Smooth muscle cell (in vitro differentiated cells): ENCODE measurements at regions not wholly inside any gene's neighbourhood (a gene's known extent, or its start where the extent isn't known, plus 50 kb on each side); places are given as distances from the start of the nearest gene placed in this dataset.

Source experiments
- DNase-seq: peaks from one replicate; lab custom pipeline; 2025; ENCODE audit not compliant: unreplicated experiment; lab: John Stamatoyannopoulos, UW
- H2AFZ ChIP-seq: fragments of 200-600 bp; sonication (generic); 2 replicates; pipeline ENCODE4 v1.6.0; 2016; ENCODE audit warnings: antibody characterized with exemption, low read depth, mild to moderate bottlenecking
- H3F3A ChIP-seq: fragments of 200-600 bp; sonication (generic); 2 replicates; pipeline ENCODE4 v1.6.0; 2017; ENCODE audit warnings: antibody characterized with exemption, low read depth
- H3K27ac ChIP-seq: fragments of 200-600 bp; sonication (generic); 2 replicates; pipeline ENCODE4 v1.5.1; 2016; ENCODE audit warnings: low read depth, mild to moderate bottlenecking
- H3K27me3 ChIP-seq: fragments of 200-600 bp; sonication (generic); 2 replicates; pipeline ENCODE4 v1.6.1; 2016; ENCODE audit warnings: low read depth, mild to moderate bottlenecking
- H3K36me3 ChIP-seq: fragments of 200-600 bp; sonication (generic); 2 replicates; pipeline ENCODE4 v1.5.1; 2016; ENCODE audit warnings: low read depth
- H3K4me1 ChIP-seq: fragments of 200-600 bp; sonication (generic); 2 replicates; pipeline ENCODE4 v1.5.1; 2016; ENCODE audit warnings: low read depth
- H3K4me2 ChIP-seq: fragments of 200-600 bp; sonication (generic); 2 replicates; pipeline ENCODE4 v1.6.0; 2016; ENCODE audit warnings: mild to moderate bottlenecking
- H3K4me3 ChIP-seq: fragments of 200-600 bp; sonication (generic); 2 replicates; pipeline ENCODE4 v1.5.1; 2016; ENCODE audit warnings: mild to moderate bottlenecking
- H3K79me2 ChIP-seq: fragments of 200-600 bp; sonication (generic); 2 replicates; pipeline ENCODE4 v1.6.0; 2016; ENCODE audit warnings: low read depth, mild to moderate bottlenecking
- H3K9ac ChIP-seq: fragments of 200-600 bp; sonication (generic); 2 replicates; pipeline ENCODE4 v1.6.0; 2016; ENCODE audit warnings: low read depth
- H3K9me3 ChIP-seq: fragments of 200-600 bp; sonication (generic); replicated peaks from 2 replicates; pipeline ENCODE4 v1.5.1; 2016; ENCODE audit warnings: low read depth
- H4K20me1 ChIP-seq: fragments of 200-600 bp; sonication (generic); 2 replicates; pipeline ENCODE4 v1.6.0; 2016; ENCODE audit warnings: low read depth
- WGBS: methylation state at CpG from one replicate; pipeline ENCODE4 v1.1.7; 2016; ENCODE audit warnings: low lambda C conversion rate; 5-methylcytosine and 5-hydroxymethylcytosine counted together
- TF ChIP-seq, protein P1 (sequence below): fragments of 200-600 bp; sonication (generic); IDR thresholded peaks from 2 replicates; pipeline ENCODE4 v1.5.1; 2017; ENCODE audit warnings: borderline replicate concordance, mild to moderate bottlenecking, antibody characterized with exemption; ENCODE audit not compliant: insufficient read depth, poor library complexity, severe bottlenecking

- Histone ChIP-seq H3K4me3 (no peak overlapping the region), H3K9me3 (no peaks in the 10 kb centered on the region), H3K79me2 (no peaks in the 10 kb centered on the region), H3K9ac (no peak overlapping the region), H4K20me1 (no peaks in the 10 kb centered on the region), H3K27ac (no peak overlapping the region), H3K4me2 (no peak overlapping the region), H2AFZ (no peak overlapping the region), H3K4me1 (peaks cover 16% of the 10 kb centered on the region), H3K36me3 (no peaks in the 10 kb centered on the region), H3F3A (no peaks in the 10 kb centered on the region), H3K27me3 (no peaks in the 10 kb centered on the region)
- TF ChIP-seq, protein P1, sequence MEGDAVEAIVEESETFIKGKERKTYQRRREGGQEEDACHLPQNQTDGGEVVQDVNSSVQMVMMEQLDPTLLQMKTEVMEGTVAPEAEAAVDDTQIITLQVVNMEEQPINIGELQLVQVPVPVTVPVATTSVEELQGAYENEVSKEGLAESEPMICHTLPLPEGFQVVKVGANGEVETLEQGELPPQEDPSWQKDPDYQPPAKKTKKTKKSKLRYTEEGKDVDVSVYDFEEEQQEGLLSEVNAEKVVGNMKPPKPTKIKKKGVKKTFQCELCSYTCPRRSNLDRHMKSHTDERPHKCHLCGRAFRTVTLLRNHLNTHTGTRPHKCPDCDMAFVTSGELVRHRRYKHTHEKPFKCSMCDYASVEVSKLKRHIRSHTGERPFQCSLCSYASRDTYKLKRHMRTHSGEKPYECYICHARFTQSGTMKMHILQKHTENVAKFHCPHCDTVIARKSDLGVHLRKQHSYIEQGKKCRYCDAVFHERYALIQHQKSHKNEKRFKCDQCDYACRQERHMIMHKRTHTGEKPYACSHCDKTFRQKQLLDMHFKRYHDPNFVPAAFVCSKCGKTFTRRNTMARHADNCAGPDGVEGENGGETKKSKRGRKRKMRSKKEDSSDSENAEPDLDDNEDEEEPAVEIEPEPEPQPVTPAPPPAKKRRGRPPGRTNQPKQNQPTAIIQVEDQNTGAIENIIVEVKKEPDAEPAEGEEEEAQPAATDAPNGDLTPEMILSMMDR = no peak
- 84% methylated on average over 24 of the region's 24 CpGs for WGBS
- no peak for DNase-seq
Measured at GRCh38 chr10:78828647-78829539, 239.9 kb upstream of the ZMIZ1 start.

GRCh38 chr10:78829565-78829964 is 239.2 kb upstream of the ZMIZ1 start:
- no peaks in the 10 kb centered on the region for H3K9me3 ChIP-seq
- peak overlapping the region; percentile 42 for H3K27ac ChIP-seq
- DNase-seq = no peak
- H4K20me1 ChIP-seq = no peaks in the 10 kb centered on the region
- no peaks in the 10 kb centered on the region for H3F3A ChIP-seq
- H3K36me3 ChIP-seq = no peaks in the 10 kb centered on the region
- H2AFZ ChIP-seq = no peak overlapping the region
- TF ChIP-seq, protein P1 = no peak
- no peaks in the 10 kb centered on the region for H3K79me2 ChIP-seq
- H3K4me2 ChIP-seq = peak overlapping the region; percentile 57
- H3K27me3 ChIP-seq = no peaks in the 10 kb centered on the region
- H3K4me1 ChIP-seq = peaks cover 16% of the 10 kb centered on the region
- WGBS = 38% methylated on average over 9 of the region's 9 CpGs
- H3K4me3 ChIP-seq = no peak overlapping the region
- no peak overlapping the region for H3K9ac ChIP-seq

- peak overlapping the region; percentile 42 for H3K27ac ChIP-seq
Measured at GRCh38 chr10:78830062-78830975, 238.4 kb upstream of the ZMIZ1 start.

More at GRCh38 chr10:78830062-78830975, 238.4 kb upstream of the ZMIZ1 start:
- no peaks in the 10 kb centered on the region for H3K9me3 ChIP-seq
- peak overlapping the region; percentile 57 for H3K4me2 ChIP-seq
- H4K20me1 ChIP-seq = no peaks in the 10 kb centered on the region
- H3K79me2 ChIP-seq = no peaks in the 10 kb centered on the region
- 45% methylated on average over 7 of the region's 7 CpGs for WGBS
- no peaks in the 10 kb centered on the region for H3K27me3 ChIP-seq
- no peaks in the 10 kb centered on the region for H3F3A ChIP-seq
- peak overlapping the region; percentile 33 for H2AFZ ChIP-seq
- TF ChIP-seq, protein P1 = no peak
- DNase-seq = no peak
- no peak overlapping the region for H3K9ac ChIP-seq
- no peaks in the 10 kb centered on the region for H3K36me3 ChIP-seq
- peaks cover 16% of the 10 kb centered on the region for H3K4me1 ChIP-seq
- no peak overlapping the region for H3K4me3 ChIP-seq
